HEK293T (cell line): ENCODE measurements at regions not wholly inside any gene's neighbourhood (a gene's known extent, or its start where the extent isn't known, plus 50 kb on each side); places are given as distances from the start of the nearest gene placed in this dataset.

ENCODE experiments used
- BHLHE40 ChIP-seq: fragments of 450-650 bp; IDR thresholded peaks from 2 replicates; pipeline ENCODE4 v1.6.1; 2016; ENCODE audit warnings: mild to moderate bottlenecking, moderate library complexity, borderline replicate concordance
- ELF4 ChIP-seq: fragments of 450-650 bp; IDR thresholded peaks from 2 replicates; pipeline ENCODE4 v1.6.1; 2017; ENCODE audit warnings: antibody characterized with exemption
- FOXA1 ChIP-seq: fragments of 450-650 bp; IDR thresholded peaks from 2 replicates; pipeline ENCODE4 v1.6.1; 2016; ENCODE audit warnings: mild to moderate bottlenecking
- FOXM1 ChIP-seq: fragments of 450-650 bp; IDR thresholded peaks from 2 replicates; pipeline ENCODE4 v1.6.1; 2017; ENCODE audit warnings: mild to moderate bottlenecking, borderline replicate concordance
- NFRKB ChIP-seq: fragments of 450-650 bp; IDR thresholded peaks from 2 replicates; pipeline ENCODE4 v1.6.1; 2016; ENCODE audit warnings: mild to moderate bottlenecking, moderate library complexity
- SP1 ChIP-seq: fragments of 450-650 bp; IDR thresholded peaks from 2 replicates; pipeline ENCODE4 v1.6.1; 2017

DNA sequence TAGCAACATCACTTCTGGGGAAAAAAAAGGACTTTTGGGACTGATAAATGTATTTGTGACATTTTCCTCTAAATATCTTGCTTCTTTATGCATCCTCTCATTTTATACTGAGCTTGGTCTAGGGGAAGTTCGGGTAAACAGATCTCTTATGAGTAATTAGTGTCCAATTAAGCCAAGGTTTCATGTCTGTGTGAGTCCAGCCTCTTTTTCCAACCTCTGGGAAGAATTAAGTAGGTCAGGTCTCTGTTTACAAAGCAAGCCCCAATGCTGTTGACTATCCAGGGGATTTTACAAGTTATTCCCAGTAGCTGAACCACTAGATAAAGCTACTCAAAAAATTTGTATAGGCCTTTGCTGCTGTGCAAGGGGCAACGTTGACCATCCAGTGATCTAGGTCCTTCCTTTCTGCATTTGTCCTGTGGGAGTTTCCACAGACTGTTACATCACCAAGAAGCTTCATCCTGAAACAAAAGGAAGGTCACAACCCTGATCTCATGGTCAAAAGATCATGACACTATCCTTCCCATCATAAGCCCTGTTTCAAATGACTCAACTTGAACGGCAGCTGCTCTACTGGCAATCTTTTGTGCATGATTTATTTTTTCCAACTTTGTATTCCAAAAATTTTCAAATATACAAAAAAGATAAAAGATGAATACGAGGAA, 74.3 kb downstream of the ETS2 start:
- TF ChIP-seq BHLHE40, result no peak
- no peak for TF ChIP-seq FOXA1
- TF ChIP-seq FOXM1, result no peak
- TF ChIP-seq NFRKB, result no peak
- TF ChIP-seq ELF4, result no peak
- TF ChIP-seq SP1, result no peak
